Panc1 (cell line): ENCODE measurements at regions not wholly inside any gene's neighbourhood (a gene's known extent, or its start where the extent isn't known, plus 50 kb on each side); places are given as distances from the start of the nearest gene placed in this dataset.
A peak's percentile ranks its signal among the peaks of the same experiment; 100 is the strongest.
"Not testable (repeated sequence)": the region's sequence is repeated elsewhere in the genome, so short reads cannot be mapped to it uniquely, and the experiment has no call there.

Experiments used
- REST ChIP-seq, 2 experiments: IDR thresholded peaks; 2 replicates each; pipeline ENCODE4 v1.6.1; 2011 to 2012; ENCODE audit warnings: low read depth in 2 of 2, control low read depth in 1 of 2, low read length in 1 of 2, mild to moderate bottlenecking in 1 of 2, moderate library complexity in 1 of 2; ENCODE audit not compliant: insufficient read depth in 1 of 2
- SIN3A ChIP-seq: IDR thresholded peaks from 2 replicates; pipeline ENCODE4 v1.6.1; 2012; ENCODE audit warnings: low read depth, mild to moderate bottlenecking, low read length, moderate library complexity, borderline replicate concordance; ENCODE audit not compliant: insufficient read depth
- TF ChIP-seq, protein P1 (sequence below): fragments of 450-650 bp; IDR thresholded peaks from 2 replicates; pipeline ENCODE4 v1.5.1; 2017; ENCODE audit warnings: mild to moderate bottlenecking

GRCh38 chrX:89350024-89350423 is 571.7 kb upstream of the TGIF2LX start:
- TF ChIP-seq, protein P1, sequence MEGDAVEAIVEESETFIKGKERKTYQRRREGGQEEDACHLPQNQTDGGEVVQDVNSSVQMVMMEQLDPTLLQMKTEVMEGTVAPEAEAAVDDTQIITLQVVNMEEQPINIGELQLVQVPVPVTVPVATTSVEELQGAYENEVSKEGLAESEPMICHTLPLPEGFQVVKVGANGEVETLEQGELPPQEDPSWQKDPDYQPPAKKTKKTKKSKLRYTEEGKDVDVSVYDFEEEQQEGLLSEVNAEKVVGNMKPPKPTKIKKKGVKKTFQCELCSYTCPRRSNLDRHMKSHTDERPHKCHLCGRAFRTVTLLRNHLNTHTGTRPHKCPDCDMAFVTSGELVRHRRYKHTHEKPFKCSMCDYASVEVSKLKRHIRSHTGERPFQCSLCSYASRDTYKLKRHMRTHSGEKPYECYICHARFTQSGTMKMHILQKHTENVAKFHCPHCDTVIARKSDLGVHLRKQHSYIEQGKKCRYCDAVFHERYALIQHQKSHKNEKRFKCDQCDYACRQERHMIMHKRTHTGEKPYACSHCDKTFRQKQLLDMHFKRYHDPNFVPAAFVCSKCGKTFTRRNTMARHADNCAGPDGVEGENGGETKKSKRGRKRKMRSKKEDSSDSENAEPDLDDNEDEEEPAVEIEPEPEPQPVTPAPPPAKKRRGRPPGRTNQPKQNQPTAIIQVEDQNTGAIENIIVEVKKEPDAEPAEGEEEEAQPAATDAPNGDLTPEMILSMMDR, result peak; percentile 24
- not testable (repeated sequence) for TF ChIP-seq REST (IDR thresholded peaks at IDR 0.05; ENCODE audit: insufficient read depth in 1 of 2, low read depth in 2 of 2, low read length in 1 of 2); SIN3A
